A549 (cell line): ENCODE measurements at regions not wholly inside any gene's neighbourhood (a gene's known extent, or its start where the extent isn't known, plus 50 kb on each side); places are given as distances from the start of the nearest gene placed in this dataset.

Experiments used
- CTCF ChIP-seq: fragments of >200 bp; sonication (Bioruptor Twin); formaldehyde crosslinking; IDR thresholded peaks from 3 replicates; pipeline ENCODE4 v1.5.1; 2016
- ESRRA ChIP-seq: fragments of 150-350 bp; IDR thresholded peaks from 2 replicates; pipeline ENCODE4 v1.6.1; 2014; ENCODE audit warnings: mild to moderate bottlenecking, low read length, borderline replicate concordance

GRCh38 chr7:12123172-12123571 is 87.9 kb upstream of the TMEM106B start:
- TF ChIP-seq ESRRA = no peak
- TF ChIP-seq CTCF = no peak
